Loucy (cell line): ENCODE measurements at regions not wholly inside any gene's neighbourhood (a gene's known extent, or its start where the extent isn't known, plus 50 kb on each side); places are given as distances from the start of the nearest gene placed in this dataset.

Experiments
- H2AFZ ChIP-seq: fragments of 200-600 bp; sonication (generic); 2 replicates; pipeline ENCODE4 v1.6.0; 2016; ENCODE audit warnings: antibody characterized with exemption, mild to moderate bottlenecking, low read length, moderate library complexity
- H3F3A ChIP-seq: fragments of 200-600 bp; 2 replicates; pipeline ENCODE4 v1.6.0; 2016; ENCODE audit warnings: antibody characterized with exemption, low read depth, mild to moderate bottlenecking
- H3K27me3 ChIP-seq: fragments of 200-600 bp; sonication (generic); 2 replicates; pipeline ENCODE4 v1.6.1; 2014; ENCODE audit warnings: low read length, mild to moderate bottlenecking; ENCODE audit not compliant: insufficient read depth, poor library complexity, severe bottlenecking
- H3K36me3 ChIP-seq: fragments of 200-600 bp; sonication (generic); 2 replicates; pipeline ENCODE4 v1.6.1; 2016; ENCODE audit warnings: low read length; ENCODE audit not compliant: insufficient read depth
- H3K4me1 ChIP-seq: fragments of 200-600 bp; sonication (generic); 2 replicates; pipeline ENCODE4 v1.5.1; 2014; ENCODE audit warnings: low read length, mild to moderate bottlenecking; ENCODE audit not compliant: insufficient read depth, poor library complexity, severe bottlenecking
- H3K4me2 ChIP-seq: fragments of 200-600 bp; sonication (generic); 2 replicates; pipeline ENCODE4 v1.6.0; 2014; ENCODE audit warnings: antibody characterized with exemption, low read length, low read depth, mild to moderate bottlenecking; ENCODE audit not compliant: poor library complexity, severe bottlenecking
- H3K4me3 ChIP-seq: fragments of 200-600 bp; sonication (generic); 2 replicates; pipeline ENCODE4 v1.5.1; 2014; ENCODE audit warnings: low read length, mild to moderate bottlenecking, mixed read lengths; ENCODE audit not compliant: poor library complexity, severe bottlenecking
- H3K79me2 ChIP-seq: fragments of 200-600 bp; sonication (generic); 2 replicates; pipeline ENCODE4 v1.6.1; 2014; ENCODE audit warnings: low read length; ENCODE audit not compliant: insufficient read depth
- H3K9ac ChIP-seq: fragments of 200-600 bp; sonication (generic); 2 replicates; pipeline ENCODE4 v1.6.0; 2014; ENCODE audit warnings: mild to moderate bottlenecking, low read depth, low read length, moderate library complexity; ENCODE audit not compliant: poor library complexity, severe bottlenecking
- H3K9me2 ChIP-seq: fragments of 200-600 bp; sonication (generic); replicated peaks from 2 replicates; pipeline ENCODE4 v1.6.1; 2016; ENCODE audit warnings: low read depth, low read length, mixed read lengths
- H3K9me3 ChIP-seq: fragments of 200-600 bp; sonication (generic); 2 replicates; pipeline ENCODE4 v1.6.1; 2014; ENCODE audit warnings: mild to moderate bottlenecking, antibody characterized with exemption, low read length, low read depth; ENCODE audit not compliant: insufficient read depth
- H4K20me1 ChIP-seq: fragments of 200-600 bp; sonication (generic); 2 replicates; pipeline ENCODE4 v1.6.0; 2014; ENCODE audit warnings: antibody characterized with exemption, low read length, mild to moderate bottlenecking; ENCODE audit not compliant: insufficient read depth, poor library complexity, severe bottlenecking
- EZH2phosphoT487 ChIP-seq: fragments of 200-600 bp; IDR thresholded peaks from 2 replicates; pipeline ENCODE4 v1.6.1; 2018; ENCODE audit warnings: antibody characterized with exemption, mild to moderate bottlenecking, moderate library complexity, borderline replicate concordance
- TF ChIP-seq, protein P1 (sequence below): fragments of 200-600 bp; sonication (generic); conservative IDR thresholded peaks from 2 replicates; pipeline ENCODE4 v1.5.1; 2014; ENCODE audit warnings: mild to moderate bottlenecking, antibody characterized with exemption, low read length

- no peaks in the 10 kb centered on the region for H4K20me1 ChIP-seq
- H3K79me2 ChIP-seq = no peaks in the 10 kb centered on the region
- H3K9me3 ChIP-seq = no peaks in the 10 kb centered on the region
- H3K27me3 ChIP-seq = no peaks in the 10 kb centered on the region
- no peaks in the 10 kb centered on the region for H3K36me3 ChIP-seq
- H3K9ac ChIP-seq = no peak overlapping the region
- H3K4me3 ChIP-seq = no peak overlapping the region
- no peak overlapping the region for H3K4me2 ChIP-seq
- no peaks in the 10 kb centered on the region for H3K4me1 ChIP-seq
- no peaks in the 10 kb centered on the region for H3F3A ChIP-seq
- TF ChIP-seq, protein P1, sequence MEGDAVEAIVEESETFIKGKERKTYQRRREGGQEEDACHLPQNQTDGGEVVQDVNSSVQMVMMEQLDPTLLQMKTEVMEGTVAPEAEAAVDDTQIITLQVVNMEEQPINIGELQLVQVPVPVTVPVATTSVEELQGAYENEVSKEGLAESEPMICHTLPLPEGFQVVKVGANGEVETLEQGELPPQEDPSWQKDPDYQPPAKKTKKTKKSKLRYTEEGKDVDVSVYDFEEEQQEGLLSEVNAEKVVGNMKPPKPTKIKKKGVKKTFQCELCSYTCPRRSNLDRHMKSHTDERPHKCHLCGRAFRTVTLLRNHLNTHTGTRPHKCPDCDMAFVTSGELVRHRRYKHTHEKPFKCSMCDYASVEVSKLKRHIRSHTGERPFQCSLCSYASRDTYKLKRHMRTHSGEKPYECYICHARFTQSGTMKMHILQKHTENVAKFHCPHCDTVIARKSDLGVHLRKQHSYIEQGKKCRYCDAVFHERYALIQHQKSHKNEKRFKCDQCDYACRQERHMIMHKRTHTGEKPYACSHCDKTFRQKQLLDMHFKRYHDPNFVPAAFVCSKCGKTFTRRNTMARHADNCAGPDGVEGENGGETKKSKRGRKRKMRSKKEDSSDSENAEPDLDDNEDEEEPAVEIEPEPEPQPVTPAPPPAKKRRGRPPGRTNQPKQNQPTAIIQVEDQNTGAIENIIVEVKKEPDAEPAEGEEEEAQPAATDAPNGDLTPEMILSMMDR = no peak
- no peak for TF ChIP-seq EZH2phosphoT487
- no peak overlapping the region for H2AFZ ChIP-seq
- H3K9me2 ChIP-seq = no peaks in the 10 kb centered on the region
These were observed 1110.6 kb downstream of the SORCS3 start for GRCh38 chr10:105751688-105752087.

- Histone ChIP-seq H3K4me2 (no peak overlapping the region), H3K36me3 (no peaks in the 10 kb centered on the region), H3F3A (no peaks in the 10 kb centered on the region), H3K4me3 (no peak overlapping the region), H4K20me1 (no peaks in the 10 kb centered on the region), H3K27me3 (no peaks in the 10 kb centered on the region), H3K9me3 (no peaks in the 10 kb centered on the region), H2AFZ (no peak overlapping the region), H3K9ac (no peak overlapping the region), H3K79me2 (no peaks in the 10 kb centered on the region), H3K9me2 (no peaks in the 10 kb centered on the region), H3K4me1 (no peaks in the 10 kb centered on the region)
- TF ChIP-seq, protein P1 = no peak
- no peak for TF ChIP-seq EZH2phosphoT487
These were observed 1104.6 kb downstream of the SORCS3 start for GRCh38 chr10:105745596-105746148.

GRCh38 chr10:105743343-105744056 is 1102.4 kb downstream of the SORCS3 start:
- TF ChIP-seq, protein P1 = no peak
- no peak for TF ChIP-seq EZH2phosphoT487

More at GRCh38 chr10:105743343-105744056, 1102.4 kb downstream of the SORCS3 start:
- Histone ChIP-seq H3K79me2 (no peaks in the 10 kb centered on the region), H3K27me3 (no peaks in the 10 kb centered on the region), H3K4me3 (no peak overlapping the region), H4K20me1 (no peaks in the 10 kb centered on the region), H3K9me2 (no peaks in the 10 kb centered on the region), H3F3A (no peaks in the 10 kb centered on the region), H3K9ac (no peak overlapping the region), H3K9me3 (no peaks in the 10 kb centered on the region), H3K4me1 (no peaks in the 10 kb centered on the region), H2AFZ (no peak overlapping the region), H3K4me2 (no peak overlapping the region), H3K36me3 (no peaks in the 10 kb centered on the region)
